GM21423 (cell line): ENCODE measurements at regions not wholly inside any gene's neighbourhood (a gene's known extent, or its start where the extent isn't known, plus 50 kb on each side); places are given as distances from the start of the nearest gene placed in this dataset.
"Not testable (repeated sequence)": the region's sequence is repeated elsewhere in the genome, so short reads cannot be mapped to it uniquely, and the experiment has no call there.

ENCODE experiments used
- ATAC-seq: cut with Tn5 transposase; IDR thresholded peaks from one replicate; pipeline ENCODE4 v1.9.1; 2021; ENCODE audit warnings: mild to moderate bottlenecking, moderate library complexity; ENCODE audit not compliant: unreplicated experiment

DNA sequence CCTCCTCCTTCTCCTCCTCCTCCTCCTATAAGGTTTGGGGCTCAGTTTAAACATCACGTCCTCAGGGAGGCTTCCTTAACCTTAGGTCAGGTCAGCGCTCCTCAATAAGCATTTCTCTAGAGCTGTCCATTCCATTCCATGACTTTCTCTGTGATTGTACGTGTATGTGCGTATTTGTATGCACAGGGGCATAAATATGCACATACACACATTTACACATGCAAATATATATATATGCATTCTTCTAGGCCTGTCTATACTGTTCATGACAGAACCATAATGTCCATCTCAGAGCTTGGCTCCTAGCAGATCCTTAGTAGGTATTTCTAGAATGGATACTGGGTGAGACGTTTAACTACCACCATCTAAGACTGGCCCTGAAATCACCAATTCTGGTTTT lies 258.6 kb downstream of the STIM2 start:
- no peak for ATAC-seq

GRCh38 chr4:27121830-27122229 lies 261.2 kb downstream of the STIM2 start:
- ATAC-seq, result no peak

DNA sequence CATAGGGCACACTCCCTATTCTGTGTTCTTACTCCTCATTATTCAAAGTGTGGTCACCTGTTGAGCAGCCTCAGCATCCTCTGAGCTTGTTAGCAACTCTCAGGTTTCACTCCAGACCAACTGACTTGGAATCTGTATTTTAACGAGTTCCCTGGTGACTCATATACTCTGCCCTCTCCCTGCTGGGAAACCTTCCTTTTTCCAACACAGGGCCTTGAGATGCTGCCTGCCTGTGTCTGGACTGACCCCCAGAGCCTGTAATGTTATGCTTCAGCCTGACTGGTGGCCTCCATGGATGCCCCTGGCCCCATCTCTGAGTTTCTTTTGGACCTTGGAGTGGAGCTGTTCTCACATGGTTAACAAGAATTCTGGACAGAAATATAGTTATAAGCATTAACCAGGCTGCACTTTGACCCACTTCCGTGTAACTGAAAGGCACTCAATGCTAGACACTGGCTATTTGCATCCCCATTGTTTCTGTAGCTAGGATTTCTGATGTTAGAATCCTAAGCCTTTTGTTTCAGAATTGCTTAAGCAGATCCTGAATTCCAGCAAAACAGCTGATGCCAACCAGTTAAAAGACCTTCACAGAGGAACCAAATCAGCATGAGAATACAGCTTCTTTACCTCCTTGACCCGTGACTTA lies 262.6 kb downstream of the STIM2 start:
- no peak for ATAC-seq

DNA sequence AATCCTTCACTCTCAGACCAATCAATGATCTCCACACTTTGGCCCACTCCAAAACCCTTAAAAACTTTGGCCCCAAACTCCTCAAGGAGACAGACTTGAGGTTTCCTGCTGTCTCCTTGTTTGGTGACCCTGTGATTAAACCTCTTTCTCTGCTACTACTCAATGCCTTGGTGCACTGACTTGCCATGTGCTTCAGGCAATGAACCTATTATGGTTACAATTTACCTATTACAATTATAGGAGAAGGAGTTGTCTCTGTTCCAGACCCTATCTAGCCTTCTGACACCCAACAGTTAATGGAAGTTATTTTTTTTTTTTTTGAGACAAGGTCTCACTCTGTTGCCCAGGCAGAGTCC lies 263.1 kb downstream of the STIM2 start:
- ATAC-seq, result no peak

DNA sequence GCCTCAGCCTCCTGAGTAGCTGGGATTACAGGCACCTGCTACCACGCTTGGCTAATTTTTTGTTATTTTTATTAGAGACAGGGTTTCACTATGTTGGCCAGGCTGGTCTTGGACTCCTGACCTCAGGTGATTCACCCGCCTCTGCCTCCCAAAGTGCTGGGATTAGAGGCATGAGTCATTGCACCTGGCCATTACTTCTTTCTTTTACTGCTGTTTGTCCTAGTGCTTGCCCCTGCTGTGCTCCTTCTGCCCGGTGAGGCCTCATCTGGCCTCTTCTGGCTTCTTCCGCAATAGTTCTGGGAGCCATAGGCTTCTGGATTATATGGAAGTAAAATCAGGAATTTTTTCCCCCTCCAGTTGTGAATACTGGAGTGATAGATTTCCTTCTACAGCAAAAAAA lies 266.3 kb downstream of the STIM2 start:
- not testable (repeated sequence) for ATAC-seq

GRCh38 chr4:27128443-27128842 lies 267.8 kb downstream of the STIM2 start:
- no peak for ATAC-seq

GRCh38 chr4:27129871-27130366 lies 269.3 kb downstream of the STIM2 start:
- no peak for ATAC-seq

DNA sequence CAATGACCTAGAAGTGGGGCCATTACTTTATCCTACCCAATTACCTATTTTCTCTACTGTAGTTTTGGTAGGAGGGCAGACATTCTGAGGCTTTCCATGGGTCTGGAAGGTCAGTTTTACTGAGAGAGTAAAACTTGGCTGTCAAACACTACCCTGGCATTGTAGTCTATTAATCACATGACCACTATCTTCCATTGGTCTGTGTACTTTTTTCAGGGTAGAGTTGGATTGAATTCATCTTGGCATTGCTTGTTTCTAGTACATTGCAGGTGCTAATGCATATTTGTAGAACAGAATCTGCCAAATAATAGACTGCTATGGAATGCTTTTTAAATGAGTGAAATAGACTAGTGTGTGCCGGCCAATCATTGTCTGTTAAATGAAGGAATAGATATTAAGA lies 271.9 kb downstream of the STIM2 start:
- ATAC-seq, result no peak

- ATAC-seq, result no peak
Measured at GRCh38 chr4:27140486-27140885, 279.8 kb downstream of the STIM2 start.

DNA sequence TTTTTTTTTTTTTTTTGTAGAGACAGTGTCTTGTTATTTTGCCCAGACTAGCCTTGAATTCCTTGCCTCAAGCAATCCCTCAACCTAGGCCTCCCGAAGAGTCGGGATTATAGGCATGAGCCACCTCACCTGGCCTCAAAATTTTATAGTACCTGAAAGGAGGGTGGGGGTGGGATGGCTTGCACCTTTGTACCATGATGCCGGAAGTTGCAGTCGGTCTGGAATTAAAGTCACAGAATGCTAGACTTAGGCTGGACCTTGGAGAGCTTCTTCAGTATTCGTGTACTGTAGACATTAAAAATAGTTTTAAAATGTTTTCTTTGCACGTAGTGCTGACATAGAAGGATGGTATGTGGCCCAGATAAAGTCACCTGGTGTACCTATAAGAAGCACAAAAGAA lies 280.9 kb downstream of the STIM2 start:
- ATAC-seq, result no peak

- ATAC-seq, result no peak
Measured at GRCh38 chr4:27142841-27143240, 282.2 kb downstream of the STIM2 start.

DNA sequence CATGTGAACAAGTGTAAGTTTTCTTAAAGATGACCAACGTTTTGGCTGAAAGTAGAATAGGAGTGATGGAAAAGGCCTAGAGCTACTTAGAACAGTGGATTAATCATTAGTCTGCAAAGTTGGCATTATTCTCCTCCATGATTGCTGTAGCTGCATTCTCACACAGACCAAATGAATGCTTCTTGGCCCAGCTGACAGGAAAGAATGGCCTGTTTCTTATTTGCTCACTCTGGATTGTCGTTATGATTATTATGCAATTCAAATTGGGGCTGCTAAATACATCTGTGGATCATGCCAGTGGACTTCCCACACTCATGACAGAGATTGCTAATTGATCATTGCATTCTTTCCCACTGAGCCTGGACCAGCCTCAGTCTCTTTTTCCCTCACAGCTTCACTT lies 285.0 kb downstream of the STIM2 start:
- ATAC-seq, result no peak

DNA sequence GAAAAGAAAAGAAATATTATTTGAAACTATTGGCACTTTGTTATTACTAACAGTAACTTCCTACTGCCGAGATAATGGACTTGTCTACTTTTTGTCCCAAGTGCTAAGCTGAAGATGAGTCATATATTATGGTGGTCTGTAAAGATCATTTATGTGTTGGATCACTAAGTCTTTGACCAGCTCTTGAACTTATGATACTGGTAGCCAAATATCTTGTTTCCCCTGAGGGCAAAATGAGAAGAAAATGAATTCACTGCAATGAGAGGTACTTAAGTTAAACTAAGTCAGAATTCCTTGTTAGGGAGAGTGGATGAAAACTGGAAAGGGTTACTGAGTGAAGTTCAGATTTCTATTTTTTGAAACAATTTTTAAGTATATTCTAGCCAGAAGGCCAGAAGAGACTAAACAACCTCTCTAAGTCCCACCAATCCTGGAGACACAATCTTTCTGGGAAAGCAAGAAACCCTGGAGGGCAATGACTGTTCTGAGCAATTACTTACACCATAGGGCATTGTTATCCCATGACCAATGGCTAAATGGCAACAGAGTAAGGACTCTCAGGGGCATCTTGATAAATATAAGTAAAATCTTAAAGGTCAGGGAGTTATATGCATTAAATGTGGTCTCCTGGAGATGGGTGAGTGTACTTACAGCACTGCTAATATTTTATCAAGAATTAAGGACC lies 287.7 kb downstream of the STIM2 start:
- no peak for ATAC-seq

DNA sequence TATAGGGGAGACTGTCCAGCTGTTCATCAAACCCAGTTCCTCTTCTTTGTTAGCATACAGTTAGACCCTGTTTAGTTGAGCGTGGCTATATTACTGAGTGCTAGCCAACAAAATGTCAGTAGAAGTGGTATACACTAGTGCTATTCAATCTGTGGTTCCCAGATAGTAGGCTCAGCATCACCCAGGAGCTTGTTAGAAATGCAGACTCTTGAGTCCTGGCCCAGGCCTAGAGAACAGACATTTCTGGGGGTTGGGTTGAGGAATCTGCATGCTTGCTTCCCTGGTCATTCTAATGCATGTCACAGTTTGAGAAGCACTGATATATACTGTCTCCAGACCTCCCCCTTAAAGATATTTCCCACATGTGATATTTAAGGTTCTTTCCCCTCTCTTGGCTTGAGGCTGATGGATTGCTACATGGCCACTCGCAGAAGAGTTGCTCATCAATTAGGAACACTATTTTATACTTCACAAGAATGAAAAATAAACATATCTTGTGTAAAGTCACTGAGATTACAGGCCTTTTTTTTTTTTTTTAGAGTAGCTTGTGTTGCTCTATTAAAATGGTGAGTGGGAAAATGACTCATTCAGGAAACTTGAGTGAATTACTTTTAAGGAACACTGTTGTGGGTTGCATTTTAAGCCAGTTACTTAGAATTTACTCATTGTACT lies 289.0 kb downstream of the STIM2 start:
- ATAC-seq, result no peak

DNA sequence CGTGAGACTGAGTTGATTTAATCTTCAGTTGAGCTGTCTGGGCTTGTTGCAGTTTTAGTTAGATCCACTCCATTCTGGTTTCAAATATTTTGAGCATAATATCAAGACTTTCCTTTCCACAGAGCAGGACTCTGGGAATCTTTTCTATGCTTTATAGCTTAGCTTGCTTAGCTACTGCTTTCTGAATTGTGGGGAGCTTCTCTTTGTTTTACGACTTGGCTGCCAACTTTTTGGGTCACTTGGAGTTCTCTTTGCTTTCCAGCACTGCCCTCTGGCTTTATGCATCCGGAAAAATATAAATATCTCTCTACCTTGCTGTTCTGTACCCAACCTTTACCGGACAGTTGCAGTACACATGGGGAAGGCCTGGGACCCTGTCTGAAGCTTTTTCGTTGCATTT lies 292.1 kb downstream of the STIM2 start:
- no peak for ATAC-seq

DNA sequence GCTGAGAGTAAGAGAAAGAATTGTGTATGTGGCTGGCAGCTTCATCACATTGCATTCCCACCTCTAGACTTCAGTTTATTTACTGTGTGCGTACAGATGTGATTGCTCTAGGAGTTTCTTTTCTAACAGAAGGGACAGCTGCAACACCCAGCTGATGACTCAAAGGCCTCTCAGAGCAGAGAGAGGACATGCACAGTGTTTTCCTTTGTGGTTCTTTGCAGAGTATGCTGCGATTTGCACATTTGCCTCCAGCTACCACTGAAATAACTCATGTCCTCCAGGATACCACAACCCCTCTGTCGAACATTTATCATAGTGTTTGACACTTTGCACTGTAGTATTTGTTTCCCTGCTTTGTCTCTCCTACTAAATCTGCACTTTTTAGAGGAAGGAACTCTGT lies 294.1 kb downstream of the STIM2 start:
- no peak for ATAC-seq

GRCh38 chr4:27161191-27161590 lies 300.6 kb downstream of the STIM2 start:
- ATAC-seq, result no peak

DNA sequence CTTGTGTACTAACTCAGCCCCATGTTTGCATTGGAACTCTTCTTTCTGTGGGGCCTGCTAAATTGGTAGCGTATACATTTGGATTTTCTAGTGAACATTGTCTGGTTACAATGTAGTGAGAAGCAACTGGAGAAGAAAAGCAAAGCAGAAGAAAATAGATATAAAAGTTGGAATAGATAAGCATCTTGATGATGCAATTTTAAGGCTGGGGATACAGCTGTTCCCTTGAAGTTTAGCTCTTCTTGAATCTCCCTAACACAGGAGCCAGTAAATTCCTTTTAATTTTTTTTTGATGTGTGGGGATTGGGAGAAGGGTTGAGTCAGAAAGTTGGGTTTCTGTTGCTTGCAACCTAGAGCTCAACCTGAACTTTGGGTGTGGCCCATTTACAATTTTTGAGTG lies 308.1 kb downstream of the STIM2 start:
- ATAC-seq, result no peak

DNA sequence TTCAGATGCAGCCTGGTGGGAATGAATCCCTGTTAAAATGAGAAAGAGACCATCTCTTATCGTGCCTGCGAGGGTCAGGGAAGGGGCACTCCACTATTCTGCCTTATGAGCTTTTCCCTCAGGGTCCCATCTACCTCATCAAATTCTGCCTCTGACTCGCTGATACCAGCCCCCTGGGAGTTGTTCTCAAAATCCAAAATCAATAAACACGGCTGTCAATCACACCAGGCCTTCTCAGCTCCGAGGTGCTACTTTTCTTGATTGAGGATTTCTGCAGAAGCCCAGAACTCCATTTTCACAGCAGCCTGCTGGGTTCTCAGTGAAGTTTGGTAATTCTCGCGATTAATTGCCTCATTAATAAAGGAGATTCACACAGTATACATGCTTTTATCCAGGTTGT lies 312.6 kb downstream of the STIM2 start:
- no peak for ATAC-seq

GRCh38 chr4:27176400-27176799 lies 315.8 kb downstream of the STIM2 start:
- no peak for ATAC-seq

DNA sequence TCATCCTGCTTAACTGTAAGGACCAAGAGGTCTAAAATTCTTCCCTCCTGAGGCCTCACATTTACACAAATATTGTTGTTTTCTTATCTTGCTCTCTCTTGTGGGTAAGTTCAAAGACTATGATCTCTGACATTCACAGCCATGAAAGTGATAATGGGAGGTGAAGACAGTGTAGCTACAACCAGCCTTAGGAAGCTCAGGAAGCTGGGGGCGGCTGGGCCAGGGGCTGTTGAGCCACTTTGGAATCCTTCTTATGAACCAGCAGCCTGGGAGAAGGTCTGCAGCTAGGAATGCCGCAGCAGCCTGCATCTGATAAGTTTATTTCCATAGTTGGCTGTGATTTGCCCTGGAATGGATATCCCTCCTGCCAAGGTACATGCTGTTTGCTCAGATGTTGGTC lies 316.2 kb downstream of the STIM2 start:
- ATAC-seq, result no peak

GRCh38 chr4:27178061-27178460 lies 317.4 kb downstream of the STIM2 start:
- ATAC-seq, result no peak
